ENCODE measurements at regions not wholly inside any gene's neighbourhood (a gene's known extent, or its start where the extent isn't known, plus 50 kb on each side); places are given as distances from the start of the nearest gene placed in this dataset.

- H3K9me2 ChIP-seq (ENCODE audit: insufficient read depth, low read length) = no peaks in the 10 kb centered on the region
- TF ChIP-seq EZH2phosphoT487 (IDR thresholded peaks at IDR 0.05; ENCODE audit: borderline replicate concordance, low read depth, low read length) = no peak
- TF ChIP-seq, protein P1, sequence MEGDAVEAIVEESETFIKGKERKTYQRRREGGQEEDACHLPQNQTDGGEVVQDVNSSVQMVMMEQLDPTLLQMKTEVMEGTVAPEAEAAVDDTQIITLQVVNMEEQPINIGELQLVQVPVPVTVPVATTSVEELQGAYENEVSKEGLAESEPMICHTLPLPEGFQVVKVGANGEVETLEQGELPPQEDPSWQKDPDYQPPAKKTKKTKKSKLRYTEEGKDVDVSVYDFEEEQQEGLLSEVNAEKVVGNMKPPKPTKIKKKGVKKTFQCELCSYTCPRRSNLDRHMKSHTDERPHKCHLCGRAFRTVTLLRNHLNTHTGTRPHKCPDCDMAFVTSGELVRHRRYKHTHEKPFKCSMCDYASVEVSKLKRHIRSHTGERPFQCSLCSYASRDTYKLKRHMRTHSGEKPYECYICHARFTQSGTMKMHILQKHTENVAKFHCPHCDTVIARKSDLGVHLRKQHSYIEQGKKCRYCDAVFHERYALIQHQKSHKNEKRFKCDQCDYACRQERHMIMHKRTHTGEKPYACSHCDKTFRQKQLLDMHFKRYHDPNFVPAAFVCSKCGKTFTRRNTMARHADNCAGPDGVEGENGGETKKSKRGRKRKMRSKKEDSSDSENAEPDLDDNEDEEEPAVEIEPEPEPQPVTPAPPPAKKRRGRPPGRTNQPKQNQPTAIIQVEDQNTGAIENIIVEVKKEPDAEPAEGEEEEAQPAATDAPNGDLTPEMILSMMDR (conservative IDR thresholded peaks at IDR 0.05; ENCODE audit: low read length) = no peak
- H3K4me1 ChIP-seq (ENCODE audit: insufficient read depth, low read length, poor library complexity, severe bottlenecking) = no peaks in the 10 kb centered on the region
- no peaks in the 10 kb centered on the region for H3K36me3 ChIP-seq (ENCODE audit: insufficient read depth, low read length)
- DNase-seq (ENCODE audit: low spot score) = no peak
- no peak overlapping the region for H2AFZ ChIP-seq (ENCODE audit: low read length)
- H3K4me3 ChIP-seq (ENCODE audit: low read depth, low read length, poor library complexity, severe bottlenecking) = no peak overlapping the region
- no peaks in the 10 kb centered on the region for H4K20me1 ChIP-seq (ENCODE audit: insufficient read depth, low read length)
- H3K27ac ChIP-seq (ENCODE audit: low read depth, low read length, poor library complexity, severe bottlenecking) = no peak overlapping the region
- BruUV-seq (replicated peaks) = no TSS peak
- H3K4me2 ChIP-seq (ENCODE audit: low read length) = no peak overlapping the region
- POLR2A ChIA-PET = no interaction called here
- CTCF ChIA-PET (ENCODE audit: unreplicated experiment) = no interaction called here
- intact Hi-C loops (cut with micrococcal nuclease; ENCODE audit: unreplicated experiment) = no loop called here
- H3K79me2 ChIP-seq (ENCODE audit: insufficient read depth, low read depth, low read length) = no peaks in the 10 kb centered on the region
- no peaks in the 10 kb centered on the region for H3K9me3 ChIP-seq (ENCODE audit: low read length)
Observed at GRCh38 chr2:109053716-109054115, 64.7 kb upstream of the EDAR start.

DNA sequence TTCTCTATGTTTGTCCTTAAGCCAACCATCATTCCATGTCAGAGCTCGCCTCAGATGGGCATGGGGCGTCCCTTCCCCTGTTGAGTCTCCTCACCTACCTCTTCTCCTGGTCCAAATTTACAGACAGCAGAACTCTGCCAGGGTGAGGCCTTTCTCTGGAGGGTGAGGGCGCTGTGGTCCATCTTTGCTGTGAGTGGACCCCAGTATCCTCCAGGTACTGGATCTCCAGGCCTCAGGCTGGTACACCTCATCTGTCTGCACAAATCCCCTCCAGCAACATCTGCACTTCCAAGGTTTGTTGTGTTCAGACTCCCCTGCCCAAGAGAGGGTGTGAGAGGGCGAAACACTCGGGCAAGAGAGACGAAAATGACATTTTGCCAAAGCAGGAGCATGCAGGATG is 63.9 kb upstream of the EDAR start:
- no TSS peak for BruUV-seq (replicated peaks)
- no peaks in the 10 kb centered on the region for H3K79me2 ChIP-seq (ENCODE audit: insufficient read depth, low read depth, low read length)
- H3K4me3 ChIP-seq (ENCODE audit: low read depth, low read length, poor library complexity, severe bottlenecking) = no peak overlapping the region
- no peaks in the 10 kb centered on the region for H3K4me1 ChIP-seq (ENCODE audit: insufficient read depth, low read length, poor library complexity, severe bottlenecking)
- H4K20me1 ChIP-seq (ENCODE audit: insufficient read depth, low read length) = no peaks in the 10 kb centered on the region
- DNase-seq (ENCODE audit: low spot score) = no peak
- H3K4me2 ChIP-seq (ENCODE audit: low read length) = no peak overlapping the region
- POLR2A ChIA-PET = no interaction called here
- TF ChIP-seq, protein P1 (conservative IDR thresholded peaks at IDR 0.05; ENCODE audit: low read length) = no peak
- no peak for TF ChIP-seq EZH2phosphoT487 (IDR thresholded peaks at IDR 0.05; ENCODE audit: borderline replicate concordance, low read depth, low read length)
- H3K9me3 ChIP-seq (ENCODE audit: low read length) = no peaks in the 10 kb centered on the region
- no peak overlapping the region for H3K27ac ChIP-seq (ENCODE audit: low read depth, low read length, poor library complexity, severe bottlenecking)
- intact Hi-C loops (cut with micrococcal nuclease; ENCODE audit: unreplicated experiment) = no loop called here
- CTCF ChIA-PET (ENCODE audit: unreplicated experiment) = no interaction called here
- no peak overlapping the region for H2AFZ ChIP-seq (ENCODE audit: low read length)
- no peaks in the 10 kb centered on the region for H3K36me3 ChIP-seq (ENCODE audit: insufficient read depth, low read length)
- no peaks in the 10 kb centered on the region for H3K9me2 ChIP-seq (ENCODE audit: insufficient read depth, low read length)

DNA sequence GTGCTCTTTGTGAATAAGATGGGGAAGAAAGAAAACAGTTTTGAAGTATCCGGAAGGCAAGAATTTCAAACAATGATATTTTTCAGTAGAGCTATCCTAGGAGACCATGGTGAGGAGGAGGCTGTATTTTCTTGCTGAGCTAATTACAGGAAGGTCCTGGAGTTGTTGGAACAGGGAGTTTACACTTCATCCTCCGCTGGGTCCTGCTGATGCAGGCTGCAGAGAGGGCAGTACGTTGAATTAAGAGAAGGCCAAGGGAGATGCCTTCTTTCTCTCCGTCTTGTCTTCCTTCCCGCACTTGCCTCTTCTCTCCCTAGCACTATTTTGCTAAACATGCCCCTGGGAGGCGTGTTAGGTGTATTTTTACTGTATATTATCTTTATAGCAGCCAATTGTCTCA is 60.0 kb upstream of the EDAR start:
- intact Hi-C loops (cut with micrococcal nuclease; ENCODE audit: unreplicated experiment) = no loop called here
- no peaks in the 10 kb centered on the region for H3K36me3 ChIP-seq (ENCODE audit: insufficient read depth, low read length)
- H3K4me2 ChIP-seq (ENCODE audit: low read length) = no peak overlapping the region
- no peak overlapping the region for H3K4me3 ChIP-seq (ENCODE audit: low read depth, low read length, poor library complexity, severe bottlenecking)
- BruUV-seq (replicated peaks) = no TSS peak
- no peaks in the 10 kb centered on the region for H3K79me2 ChIP-seq (ENCODE audit: insufficient read depth, low read depth, low read length)
- ChIA-PET POLR2A (no interaction called here), CTCF (ENCODE audit: unreplicated experiment) (no interaction called here)
- H3K27ac ChIP-seq (ENCODE audit: low read depth, low read length, poor library complexity, severe bottlenecking) = no peak overlapping the region
- no peak for DNase-seq (ENCODE audit: low spot score)
- TF ChIP-seq EZH2phosphoT487 (IDR thresholded peaks at IDR 0.05; ENCODE audit: borderline replicate concordance, low read depth, low read length) = no peak
- TF ChIP-seq, protein P1 (conservative IDR thresholded peaks at IDR 0.05; ENCODE audit: low read length) = no peak
- H3K4me1 ChIP-seq (ENCODE audit: insufficient read depth, low read length, poor library complexity, severe bottlenecking) = no peaks in the 10 kb centered on the region
- no peaks in the 10 kb centered on the region for H4K20me1 ChIP-seq (ENCODE audit: insufficient read depth, low read length)
- H2AFZ ChIP-seq (ENCODE audit: low read length) = no peak overlapping the region
- no peaks in the 10 kb centered on the region for H3K9me2 ChIP-seq (ENCODE audit: insufficient read depth, low read length)
- H3K9me3 ChIP-seq (ENCODE audit: low read length) = no peaks in the 10 kb centered on the region

Measured in OCI-LY7 (cell line).